ENCODE measurements at regions not wholly inside any gene's neighbourhood (a gene's known extent, or its start where the extent isn't known, plus 50 kb on each side); places are given as distances from the start of the nearest gene placed in this dataset.
"Not testable (repeated sequence)": the region's sequence is repeated elsewhere in the genome, so short reads cannot be mapped to it uniquely, and the experiment has no call there.

DNA sequence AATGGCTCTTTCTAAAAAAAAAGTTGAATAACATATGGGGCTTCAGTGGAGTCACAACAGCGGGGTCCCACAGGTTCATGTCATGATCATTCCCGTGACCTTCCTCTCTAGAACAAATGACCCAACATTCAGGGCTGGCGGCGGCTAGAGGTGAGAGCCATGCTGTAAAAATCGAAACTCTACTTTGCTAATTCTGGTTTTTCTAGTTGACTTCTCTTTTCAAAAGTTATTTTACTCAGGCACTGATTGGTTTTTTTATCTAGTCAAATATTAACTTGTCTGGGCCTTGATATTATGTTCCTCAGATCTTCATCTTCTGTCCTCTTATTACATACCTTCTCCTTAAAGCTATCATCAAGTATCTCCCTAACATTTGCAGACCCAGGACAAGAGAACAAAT is 402.9 kb upstream of the SOX5 start:
- no peak for DNase-seq

GRCh38 chr12:24349051-24349799 is 399.8 kb upstream of the SOX5 start:
- DNase-seq = no peak

- DNase-seq = not testable (repeated sequence)
Measured at GRCh38 chr12:24348180-24348579, 398.7 kb upstream of the SOX5 start.

- DNase-seq = no peak
Measured at GRCh38 chr12:24328261-24328660, 378.8 kb upstream of the SOX5 start.

DNA sequence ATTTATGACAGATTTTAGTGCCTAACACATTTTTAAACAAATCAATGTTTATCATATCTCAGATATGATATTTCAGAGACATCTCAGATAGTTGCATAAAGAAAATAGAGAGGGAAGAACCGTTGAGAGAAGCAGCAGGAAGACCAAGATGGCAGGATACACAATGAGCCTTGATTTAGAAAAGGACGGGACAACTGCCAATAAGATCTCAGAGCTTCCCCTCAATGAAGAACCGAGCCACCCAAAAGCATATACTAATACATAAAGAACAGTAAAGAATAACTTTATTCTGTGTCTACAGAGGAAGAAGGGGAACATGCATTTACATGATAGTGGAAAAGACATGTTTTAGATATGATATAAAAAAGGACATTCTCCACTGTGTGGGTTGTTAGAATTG is 375.9 kb upstream of the SOX5 start:
- no peak for DNase-seq

DNA sequence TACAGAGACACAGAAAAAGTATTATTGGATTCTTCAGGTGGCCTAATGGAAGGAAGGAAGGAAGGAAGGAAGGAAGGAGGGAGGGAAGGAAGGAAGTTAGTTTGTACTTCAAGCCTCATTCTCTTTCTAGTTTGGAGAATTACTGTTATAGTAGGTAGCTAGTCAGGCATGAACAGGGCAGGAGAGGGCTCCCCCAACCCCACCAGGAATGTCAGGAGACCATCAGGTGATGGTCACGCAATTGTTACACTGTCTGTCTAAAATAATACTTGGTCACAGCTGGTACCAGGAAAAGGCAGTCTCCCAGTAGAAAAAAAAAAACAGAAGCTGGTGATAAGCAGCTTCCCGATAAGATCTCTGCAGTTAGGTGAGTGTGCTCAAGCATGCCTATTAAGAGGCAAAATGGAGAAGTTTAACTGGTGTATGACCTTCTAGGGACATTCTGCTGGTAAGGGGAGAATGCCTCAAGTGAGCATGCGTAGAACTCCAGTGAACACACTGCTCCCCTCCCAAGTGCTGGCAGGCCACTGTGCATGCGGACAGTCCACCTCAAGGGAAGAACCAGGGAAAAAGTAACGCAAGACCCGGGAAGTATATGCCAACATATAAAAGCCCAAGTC is 358.4 kb upstream of the SOX5 start:
- DNase-seq = peak; percentile 2

- DNase-seq = no peak
Measured at GRCh38 chr12:24307153-24307552, 357.7 kb upstream of the SOX5 start.

DNA sequence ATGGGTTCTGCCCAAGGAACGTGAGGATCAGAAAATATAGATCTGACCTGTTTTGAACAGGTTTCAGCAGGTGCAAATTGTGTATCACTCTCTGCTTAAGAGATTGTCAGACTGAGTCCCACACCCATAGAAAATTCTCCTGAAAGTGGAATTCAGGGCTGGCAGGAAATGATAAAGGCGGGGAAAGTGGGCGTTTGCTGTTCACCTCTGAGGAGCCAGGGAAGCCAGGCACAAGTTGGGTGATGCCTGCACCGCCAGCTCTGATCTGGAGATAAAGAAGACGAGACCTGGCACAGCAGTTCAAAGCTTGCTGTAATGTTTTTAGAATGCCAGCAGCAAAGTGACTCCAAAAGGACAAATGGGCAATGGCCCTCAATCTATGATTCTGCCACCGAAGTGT is 356.5 kb upstream of the SOX5 start:
- DNase-seq = no peak

GRCh38 chr12:24304285-24304684 is 354.8 kb upstream of the SOX5 start:
- no peak for DNase-seq

DNA sequence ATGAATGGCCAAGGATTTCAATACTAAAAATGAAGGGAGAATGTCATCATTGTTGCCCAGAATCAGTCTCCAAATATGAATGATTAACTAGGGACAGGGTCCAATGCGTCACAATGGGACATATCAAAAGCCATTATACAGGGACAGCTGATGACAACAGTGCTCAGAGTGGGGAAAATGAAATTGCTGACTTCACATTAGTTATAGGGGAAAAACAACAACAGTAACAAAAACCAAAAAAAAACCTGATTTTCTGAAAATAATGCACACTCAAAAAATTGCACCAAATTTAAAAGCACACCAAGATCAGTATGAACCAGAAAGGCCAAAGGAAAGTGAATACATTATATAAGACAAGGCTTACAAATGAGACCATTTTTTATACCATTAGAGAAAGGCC is 353.2 kb upstream of the SOX5 start:
- no peak for DNase-seq

- DNase-seq = no peak
Measured at GRCh38 chr12:24297516-24297915, 348.0 kb upstream of the SOX5 start.

DNA sequence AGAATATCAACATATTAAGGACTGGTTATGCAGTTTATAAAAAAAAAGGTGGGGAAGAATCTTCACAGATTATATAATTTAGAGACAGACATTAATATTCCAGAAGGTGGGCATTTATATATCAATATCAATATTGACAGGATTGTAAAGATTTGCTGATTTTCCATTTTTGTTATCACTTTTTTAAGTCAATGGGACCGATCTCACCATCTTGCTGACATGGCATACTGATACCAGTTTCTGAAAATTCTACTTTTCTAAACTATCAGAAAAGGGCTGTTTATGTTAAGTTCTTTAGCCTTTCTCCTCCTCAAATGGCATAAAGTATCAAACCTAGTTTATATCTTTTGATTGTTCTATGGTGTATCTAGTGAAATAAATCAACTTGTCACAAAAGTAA is 344.1 kb upstream of the SOX5 start:
- no peak for DNase-seq

DNA sequence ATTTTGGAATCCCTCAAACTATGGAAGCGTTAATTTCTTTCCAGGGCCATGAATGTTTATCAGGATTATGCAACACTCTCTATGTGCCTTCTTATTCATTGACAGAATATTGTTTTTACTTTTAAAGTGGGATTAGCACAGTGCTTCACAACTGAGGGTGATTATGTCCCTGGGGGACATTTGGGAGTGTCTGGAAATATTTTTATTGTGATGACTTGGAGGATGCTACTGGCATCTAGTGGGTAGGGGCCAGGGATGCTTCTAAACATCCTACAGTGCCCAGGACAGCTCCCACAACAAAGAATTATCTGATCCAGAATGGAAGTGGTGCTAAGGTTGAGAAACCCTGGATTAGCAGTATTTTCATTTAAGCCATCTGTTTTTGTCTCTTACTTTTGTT is 338.5 kb upstream of the SOX5 start:
- DNase-seq = no peak

- DNase-seq = no peak
Measured at GRCh38 chr12:24285448-24285847, 336.0 kb upstream of the SOX5 start.

DNA sequence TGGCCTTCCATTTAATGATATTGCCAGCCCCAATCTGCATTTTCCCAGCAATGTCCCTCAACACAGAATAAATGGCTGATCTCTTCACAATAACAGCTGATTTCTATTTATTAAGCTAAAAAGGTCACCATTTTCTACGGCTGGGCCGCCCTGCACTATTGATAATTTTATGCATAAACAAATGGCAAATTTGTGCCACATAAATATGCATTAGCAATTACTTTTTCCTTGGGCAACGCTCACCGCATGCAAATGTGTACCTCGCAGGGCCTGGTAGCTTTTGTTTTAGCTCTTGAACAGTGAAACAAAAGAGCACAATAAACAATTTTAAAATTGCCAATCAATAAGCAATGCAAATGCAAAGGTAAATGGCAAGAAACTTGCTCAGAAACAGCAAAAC is 331.9 kb upstream of the SOX5 start:
- no peak for DNase-seq

DNA sequence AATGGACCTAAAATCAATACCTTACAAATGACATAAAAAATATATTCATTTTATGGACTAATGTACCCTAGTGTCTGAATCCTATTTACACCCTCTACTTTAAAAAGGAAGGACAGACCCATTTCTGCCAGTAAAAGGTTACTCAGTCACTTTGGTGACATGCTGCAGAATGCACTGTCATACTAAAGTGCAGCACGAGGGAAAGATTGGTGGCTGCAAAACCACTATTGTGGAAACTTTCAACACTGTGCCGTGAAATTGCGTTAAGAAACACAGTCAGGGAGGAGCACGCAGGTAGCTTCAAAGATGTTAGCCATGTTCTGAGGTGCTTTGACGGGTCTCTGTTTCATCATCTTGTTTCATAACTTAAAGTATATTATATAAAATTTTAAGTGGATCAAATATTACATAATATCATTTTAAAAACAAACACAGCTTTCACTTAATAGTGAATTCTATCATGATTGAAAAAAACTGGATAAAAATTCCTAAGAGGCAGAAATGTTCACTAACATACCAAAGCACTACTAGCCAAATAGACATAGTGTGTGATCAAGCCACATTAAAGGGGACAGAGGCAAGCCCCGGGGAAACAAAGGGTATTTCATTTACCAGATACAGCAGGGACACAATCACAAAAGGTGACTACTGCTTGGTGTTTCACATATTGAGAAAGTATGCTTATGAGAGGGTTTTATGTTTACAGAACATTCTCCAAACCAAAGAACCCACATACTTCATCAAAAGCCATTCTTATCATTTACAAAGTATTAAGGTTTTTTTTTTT is 330.8 kb upstream of the SOX5 start:
- DNase-seq = no peak

DNA sequence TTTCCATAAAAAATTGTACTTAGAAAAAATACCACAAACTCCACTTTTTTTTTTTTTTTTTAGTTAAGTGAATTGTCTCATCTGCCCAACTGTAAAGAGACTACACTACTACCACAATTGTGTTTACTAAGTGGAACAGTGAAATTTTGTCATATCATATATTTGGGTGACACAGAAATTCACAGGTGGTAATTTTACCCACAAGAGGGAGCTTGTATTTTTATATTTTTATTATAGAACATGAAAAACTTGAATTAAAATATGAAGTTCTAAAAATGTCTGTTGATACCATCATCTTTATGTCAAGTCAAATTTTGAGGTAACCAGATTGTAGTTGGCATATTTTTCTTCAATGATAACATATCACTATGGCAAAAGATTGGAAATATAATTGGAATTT is 329.4 kb upstream of the SOX5 start:
- DNase-seq = no peak

GRCh38 chr12:24270965-24271364 is 321.5 kb upstream of the SOX5 start:
- no peak for DNase-seq

DNA sequence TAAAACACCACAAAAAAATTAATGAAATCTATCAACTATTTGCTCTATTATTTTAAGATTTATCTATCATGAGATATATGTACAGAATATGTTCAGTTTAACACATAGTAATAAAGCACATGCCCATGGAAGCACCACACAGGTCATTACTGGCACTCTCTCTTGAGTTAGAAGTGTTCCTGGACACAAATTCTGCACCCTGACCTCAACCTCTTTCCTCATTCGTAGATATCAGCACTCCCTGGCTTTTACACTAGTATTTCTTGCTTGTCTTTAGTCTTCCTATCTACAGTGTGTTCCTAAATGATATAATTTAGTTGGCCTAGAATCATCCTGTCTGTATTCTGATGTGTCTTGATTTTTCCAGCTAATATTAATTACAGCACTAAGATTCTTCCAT is 321.0 kb upstream of the SOX5 start:
- no peak for DNase-seq

DNA sequence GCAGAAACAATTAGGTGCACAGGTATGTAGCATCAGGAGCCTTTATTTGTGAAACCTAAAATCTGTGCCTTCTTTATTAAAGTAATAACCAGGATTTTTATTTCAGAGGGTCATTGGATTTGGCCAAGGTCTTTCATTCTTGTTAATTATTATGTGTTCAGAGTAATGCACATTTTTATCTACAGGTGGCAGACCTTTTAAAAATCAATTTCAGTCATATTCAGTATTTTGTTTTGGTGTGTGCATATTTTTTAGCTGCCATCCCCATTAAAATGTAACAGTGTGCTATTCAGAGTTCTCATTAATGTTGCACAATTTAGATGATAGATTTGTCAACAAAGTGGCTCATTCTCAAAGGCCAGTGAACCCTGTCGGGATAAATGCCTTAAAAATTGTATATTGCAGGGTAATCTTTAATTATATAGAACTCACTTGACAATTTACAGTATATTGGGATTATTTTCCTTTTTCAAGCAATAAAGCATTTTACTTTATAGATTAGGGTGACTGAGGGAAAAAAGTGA is 319.3 kb upstream of the SOX5 start:
- DNase-seq = no peak

- no peak for DNase-seq
Measured at GRCh38 chr12:24266982-24267381, 317.5 kb upstream of the SOX5 start.

DNA sequence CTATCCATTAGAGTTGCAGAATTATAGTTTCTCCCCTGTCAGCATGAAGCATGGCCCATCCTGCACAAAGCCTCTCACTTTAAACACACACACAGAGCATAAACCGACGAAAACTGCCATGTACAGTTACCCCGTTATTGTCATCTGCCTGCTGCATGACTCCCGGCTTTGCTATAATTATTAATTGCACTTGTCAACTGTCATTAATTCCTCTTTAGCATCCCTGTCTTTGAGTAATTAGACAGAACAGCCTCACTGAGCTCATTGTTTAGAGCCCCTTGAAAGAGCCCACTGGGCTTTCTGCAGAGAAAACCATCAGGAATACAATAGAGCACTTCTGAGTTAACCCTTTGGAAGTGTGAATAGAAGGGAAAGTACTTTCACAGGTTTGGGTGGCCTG is 307.2 kb upstream of the SOX5 start:
- DNase-seq = no peak

GRCh38 chr12:24255920-24256665 is 306.6 kb upstream of the SOX5 start:
- no peak for DNase-seq
